Right lobe of liver (tissue), 6 donors: ENCODE measurements at regions not wholly inside any gene's neighbourhood (a gene's known extent, or its start where the extent isn't known, plus 50 kb on each side); places are given as distances from the start of the nearest gene placed in this dataset.
A peak's percentile ranks its signal among the peaks of the same experiment; 100 is the strongest.

ENCODE experiments used
- ATAC-seq, 4 donors: fragments of 200-7000 bp; cut with Tn5 transposase; one replicate each; pipeline ENCODE4 v1.9.1; 2020; ENCODE audit warnings: mild to moderate bottlenecking in 4 of 4, moderate library complexity in 4 of 4
- DNase-seq, 3 donors: peaks; one replicate each; pipeline ENCODE4 v3.0.0-alpha.2; 2020
- H3K27ac ChIP-seq, 3 donors: fragments of 200-600 bp; one replicate each; pipeline ENCODE4 v1.8.0; 2022
- H3K27me3 ChIP-seq, 2 donors: fragments of 200-600 bp; one replicate each; pipeline ENCODE4 v1.8.0; 2022
- H3K36me3 ChIP-seq, 4 donors: fragments of 200-600 bp; sonication (generic) in 1 of 4; one replicate each; pipeline versions ENCODE4 v1.5.1 to v1.8.0; 2017 to 2022; ENCODE audit warnings: control low read depth in 1 of 4
- H3K4me1 ChIP-seq, 4 donors: fragments of 200-600 bp; sonication (generic) in 1 of 4; one replicate each; pipeline versions ENCODE4 v1.5.1 to v1.8.0; 2017 to 2022; ENCODE audit warnings: control low read depth in 1 of 4
- H3K4me3 ChIP-seq, 3 donors: fragments of 200-600 bp; one replicate each; pipeline ENCODE4 v1.8.0; 2022
- H3K9me3 ChIP-seq, 4 donors: fragments of 200-600 bp; sonication (generic) in 1 of 4; one replicate each; pipeline versions ENCODE4 v1.5.1 to v1.8.0; 2017 to 2022; ENCODE audit warnings: control low read depth in 1 of 4
- CTCF ChIP-seq, 4 donors: fragments of 200-600 bp in 3 of 4; fragments of 450-650 bp in 1 of 4; IDR thresholded peaks; one replicate each; pipeline versions ENCODE4 v1.5.1 to v1.8.0; 2016 to 2022; ENCODE audit warnings: antibody characterized with exemption in 4 of 4, mild to moderate bottlenecking in 2 of 4
- POLR2A ChIP-seq: fragments of 450-650 bp; IDR thresholded peaks from one replicate; pipeline ENCODE4 v1.6.1; 2017; ENCODE audit warnings: antibody characterized with exemption, mild to moderate bottlenecking
- WGBS: methylation state at CpG from one replicate; pipeline ENCODE4 v1.1.6; 2018; ENCODE audit warnings: low coverage, low lambda C conversion rate; ENCODE audit not compliant: insufficient coverage; ENCODE audit errors: missing lambda C conversion rate; 5-methylcytosine and 5-hydroxymethylcytosine counted together
- intact Hi-C, 2 donors: fragments of 100-400 bp; cut with DNase I; formaldehyde crosslinking; loops; one replicate each; pipeline versions ENCODE4 v1.11.2 to v1.14.1; 2022
- donor health status: DM: no; HTN: yes; CAD: no.
- donor health status: DM: no; HTN: no; CAD: no.
- donor health status: DM: no; HTN: no; CAD: no.
- donor health status: DM: no; HTN: yes; CAD: no.
- donor health status: DM: no; HTN: yes; CAD: no.

DNA sequence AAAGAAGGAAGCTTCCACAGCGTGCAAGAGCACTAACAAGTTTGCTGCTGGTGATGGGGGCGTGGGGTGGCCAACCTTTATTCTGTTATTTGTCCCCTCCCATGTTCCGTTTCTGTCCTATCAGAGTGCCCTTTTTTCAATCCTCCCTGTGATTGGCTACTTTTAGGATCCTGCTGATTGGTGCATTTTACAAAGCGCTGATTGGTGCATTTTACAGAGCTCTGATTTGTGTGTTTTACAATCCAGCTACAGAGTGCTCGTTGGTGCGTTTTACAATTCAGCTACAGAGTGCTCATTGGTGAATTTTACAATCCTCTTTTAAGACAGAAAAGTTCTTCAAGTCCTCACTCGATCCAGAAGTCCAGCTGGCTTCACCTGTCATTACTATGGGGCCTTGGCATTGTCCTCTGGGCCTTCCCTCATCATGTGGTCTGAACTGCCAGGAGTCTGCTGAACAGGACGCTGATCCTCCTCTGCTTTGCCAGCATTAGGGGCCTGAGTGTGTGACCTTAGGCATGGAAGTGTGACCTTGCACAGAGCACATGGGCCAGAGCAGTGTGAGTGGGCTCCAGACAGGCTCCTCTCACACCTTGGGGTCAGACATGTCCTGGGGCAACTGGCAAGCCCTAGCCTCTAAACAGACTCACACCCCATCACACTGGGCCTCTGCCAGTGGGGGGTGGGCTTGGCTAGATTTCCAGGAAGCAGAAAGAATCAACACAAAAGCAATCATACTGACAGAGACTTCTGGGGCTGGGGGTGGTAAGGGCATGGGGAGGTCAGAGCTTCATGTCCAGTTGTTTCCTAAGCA is 167.4 kb downstream of the PTPN20 start:
- 65% methylated on average over 8 of the region's 8 CpGs for WGBS
- intact Hi-C loops, result no loop called here
- no peak for TF ChIP-seq CTCF (IDR thresholded peaks at IDR 0.05)
- no peak for TF ChIP-seq POLR2A

DNA sequence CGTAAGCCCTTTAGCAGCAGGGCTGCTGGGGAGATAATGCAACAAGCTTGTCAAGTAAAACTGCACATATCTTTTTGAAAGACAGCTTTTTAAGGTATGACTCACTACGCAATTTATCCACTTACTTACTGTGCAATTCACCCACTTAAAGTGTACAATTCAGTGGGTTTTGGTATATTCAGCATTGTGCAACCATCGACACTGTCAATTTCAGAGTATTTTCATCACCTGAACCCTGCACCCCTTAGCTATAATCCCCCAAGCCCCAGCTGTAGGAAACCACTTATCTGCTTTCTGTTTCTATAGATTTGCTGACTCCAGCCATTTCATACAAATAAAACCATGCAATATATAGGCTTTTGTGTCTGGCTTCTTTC is 168.0 kb downstream of the PTPN20 start:
- 75% methylated on average over 1 of the region's 3 CpGs for WGBS

More for the DNA sequence above, 167.4 kb downstream of the PTPN20 start:
- no peaks in the 10 kb centered on the region for H3K36me3 ChIP-seq
- no peaks in the 10 kb centered on the region for H3K4me1 ChIP-seq
- H3K9me3 ChIP-seq, result no peaks in the 10 kb centered on the region
- no peak overlapping the region for H3K4me3 ChIP-seq
- no peaks in the 10 kb centered on the region for H3K27me3 ChIP-seq
- H3K27ac ChIP-seq, result no peak overlapping the region
- peak in 1 of 4 donors; percentile 9 for ATAC-seq
- no peak for DNase-seq

DNA sequence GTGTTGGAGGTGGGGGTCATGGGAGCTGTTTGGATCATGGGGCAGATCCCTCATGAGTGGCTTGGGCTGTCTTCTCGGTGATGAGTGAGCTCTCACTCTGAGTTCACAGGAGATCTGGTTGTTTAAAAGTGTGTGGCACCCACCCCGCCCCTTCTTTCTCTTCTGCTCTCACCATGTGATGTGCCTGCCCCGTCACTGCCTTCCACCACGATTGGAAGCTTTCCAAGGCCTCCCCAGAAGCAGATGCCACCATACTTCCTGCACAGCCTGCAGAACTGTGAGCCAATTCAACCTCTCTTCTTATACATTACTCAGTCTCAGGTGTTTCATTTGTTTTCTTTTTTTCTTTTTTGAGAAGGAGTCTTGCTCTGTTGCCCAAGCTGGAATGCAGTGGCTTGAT is 170.0 kb downstream of the PTPN20 start:
- TF ChIP-seq POLR2A, result no peak
- no peak for TF ChIP-seq CTCF (IDR thresholded peaks at IDR 0.05)
- no peaks in the 10 kb centered on the region for H3K36me3 ChIP-seq
- no peak overlapping the region for H3K4me3 ChIP-seq
- WGBS, result 34% methylated on average over 3 of the region's 4 CpGs
- no peaks in the 10 kb centered on the region for H3K4me1 ChIP-seq
- ATAC-seq, result no peak
- no peaks in the 10 kb centered on the region for H3K27me3 ChIP-seq
- intact Hi-C loops, result no loop called here
- H3K9me3 ChIP-seq, result no peaks in the 10 kb centered on the region
- no peak overlapping the region for H3K27ac ChIP-seq
- DNase-seq, result no peak

More for the DNA sequence above, 168.0 kb downstream of the PTPN20 start:
- Histone ChIP-seq H3K27me3 (no peaks in the 10 kb centered on the region), H3K27ac (no peak overlapping the region), H3K4me1 (no peaks in the 10 kb centered on the region), H3K9me3 (no peaks in the 10 kb centered on the region), H3K36me3 (no peaks in the 10 kb centered on the region), H3K4me3 (no peak overlapping the region)
- ATAC-seq, result no peak
- TF ChIP-seq CTCF (IDR thresholded peaks at IDR 0.05) (no peak), POLR2A (no peak)
- intact Hi-C loops, result no loop called here
- no peak for DNase-seq

DNA sequence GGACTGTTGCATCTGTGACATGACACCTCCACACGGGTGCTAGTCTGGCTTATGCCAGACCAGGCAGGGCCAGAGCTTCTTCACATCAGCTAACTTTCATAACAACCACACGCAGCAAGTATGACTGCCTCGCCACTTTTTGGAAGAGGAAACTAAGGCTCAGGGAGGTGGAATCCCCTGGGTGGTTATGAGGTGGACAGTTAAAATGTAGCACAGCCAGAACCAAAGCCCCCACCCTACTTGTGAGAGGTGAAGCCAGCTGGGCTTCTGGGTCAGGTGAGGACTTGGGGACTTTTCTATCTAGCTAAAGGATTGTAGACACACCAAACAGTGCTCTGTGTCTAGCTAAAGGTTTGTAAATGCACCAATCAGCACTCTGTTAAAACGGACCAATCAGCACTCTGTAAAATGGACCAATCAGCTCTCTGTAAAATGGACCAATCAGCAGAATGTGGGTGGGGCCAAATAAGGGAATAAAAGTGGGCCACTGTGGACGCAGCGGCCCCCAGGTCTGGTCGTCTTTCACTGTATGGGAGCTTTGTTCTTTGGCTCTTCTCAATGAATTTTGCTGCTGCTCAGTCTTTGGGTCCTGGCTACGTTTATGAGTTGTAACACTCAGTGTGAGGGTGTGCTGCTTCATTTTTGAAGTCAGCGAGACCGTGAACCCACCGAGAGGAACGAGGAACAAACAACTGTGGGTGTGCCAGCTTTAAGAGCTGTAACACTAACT is 171.0 kb downstream of the PTPN20 start:
- no peaks in the 10 kb centered on the region for H3K27me3 ChIP-seq
- DNase-seq, result no peak
- no peaks in the 10 kb centered on the region for H3K4me1 ChIP-seq
- no peak overlapping the region for H3K27ac ChIP-seq
- H3K9me3 ChIP-seq, result no peaks in the 10 kb centered on the region
- no peak overlapping the region for H3K4me3 ChIP-seq
- no peak for TF ChIP-seq CTCF (IDR thresholded peaks at IDR 0.05)
- no peak for TF ChIP-seq POLR2A
- H3K36me3 ChIP-seq, result no peaks in the 10 kb centered on the region
- no peak for ATAC-seq
- WGBS, result 71% methylated on average over 10 of the region's 12 CpGs
- intact Hi-C loops, result no loop called here
